Astrocyte (in vitro differentiated cells and primary cell): ENCODE measurements at regions not wholly inside any gene's neighbourhood (a gene's known extent, or its start where the extent isn't known, plus 50 kb on each side); places are given as distances from the start of the nearest gene placed in this dataset.

Experiments used
- CTCF ChIP-seq: IDR thresholded peaks from 2 replicates; pipeline ENCODE4 v1.5.1; 2011; ENCODE audit warnings: low read depth, mild to moderate bottlenecking, inconsistent platforms, low read length, moderate library complexity; ENCODE audit not compliant: insufficient read depth
- EZH2 ChIP-seq: IDR thresholded peaks from 2 replicates; pipeline ENCODE4 v1.6.1; 2012; ENCODE audit warnings: mild to moderate bottlenecking, low read length, inconsistent platforms; ENCODE audit not compliant: insufficient read depth

GRCh38 chr1:182143825-182144645, 82.5 kb upstream of the ZNF648 start:
- no peak for TF ChIP-seq CTCF
- TF ChIP-seq EZH2: no peak
